ENCODE measurements at regions not wholly inside any gene's neighbourhood (a gene's known extent, or its start where the extent isn't known, plus 50 kb on each side); places are given as distances from the start of the nearest gene placed in this dataset.

- intact Hi-C loops (cut with DNase I; ENCODE audit: low total_unique reads) = no loop called here
- peaks cover 16% of the 10 kb centered on the region for H3K4me1 ChIP-seq
- peak overlapping the region in 1 of 2 donors; percentile 16 for H3K27ac ChIP-seq
- H3K9me3 ChIP-seq = no peaks in the 10 kb centered on the region
- no peaks in the 10 kb centered on the region for H3K36me3 ChIP-seq (ENCODE audit: low read depth, missing control alignments)
- no peak for DNase-seq
- no peak for TF ChIP-seq POLR2A (IDR thresholded peaks at IDR 0.05)
- no peak for TF ChIP-seq CTCF (IDR thresholded peaks at IDR 0.05)
- 79 to 84% methylated on average over 6 to 7 of the region's 7 CpGs for WGBS, 2 donors
- H3K27me3 ChIP-seq = no peaks in the 10 kb centered on the region
- no peak overlapping the region for H3K4me3 ChIP-seq
Measured at GRCh38 chr7:41446606-41447449, 256.1 kb downstream of the INHBA start.

GRCh38 chr7:41445946-41446345 is 256.9 kb downstream of the INHBA start:
- 55 to 64% methylated on average over 3 of the region's 3 CpGs for WGBS, 2 donors
- Histone ChIP-seq H3K4me1 (peaks cover 16% of the 10 kb centered on the region), H3K27me3 (no peaks in the 10 kb centered on the region), H3K4me3 (no peak overlapping the region), H3K36me3 (ENCODE audit: low read depth, missing control alignments) (no peaks in the 10 kb centered on the region), H3K9me3 (no peaks in the 10 kb centered on the region), H3K27ac (no peak overlapping the region)
- TF ChIP-seq CTCF (IDR thresholded peaks at IDR 0.05) = no peak
- no peak for TF ChIP-seq POLR2A (IDR thresholded peaks at IDR 0.05)
- DNase-seq = no peak
- intact Hi-C loops (cut with DNase I; ENCODE audit: low total_unique reads) = no loop called here

GRCh38 chr7:41445432-41445831 is 257.5 kb downstream of the INHBA start:
- intact Hi-C loops (cut with DNase I; ENCODE audit: low total_unique reads) = no loop called here
- 64 to 79% methylated on average over 1 of the region's 1 CpG for WGBS, 2 donors
- no peak for DNase-seq
- no peaks in the 10 kb centered on the region for H3K9me3 ChIP-seq
- no peak for TF ChIP-seq CTCF (IDR thresholded peaks at IDR 0.05)
- TF ChIP-seq POLR2A (IDR thresholded peaks at IDR 0.05) = no peak
- H3K36me3 ChIP-seq (ENCODE audit: low read depth, missing control alignments) = no peaks in the 10 kb centered on the region
- H3K27ac ChIP-seq = no peak overlapping the region
- no peak overlapping the region for H3K4me3 ChIP-seq
- no peaks in the 10 kb centered on the region for H3K27me3 ChIP-seq
- H3K4me1 ChIP-seq = peaks cover 16% of the 10 kb centered on the region

GRCh38 chr7:41439515-41439879 is 263.4 kb downstream of the INHBA start:
- H3K36me3 ChIP-seq (ENCODE audit: low read depth, missing control alignments) = no peaks in the 10 kb centered on the region
- no peak for TF ChIP-seq CTCF (IDR thresholded peaks at IDR 0.05)
- TF ChIP-seq POLR2A (IDR thresholded peaks at IDR 0.05) = no peak

More at GRCh38 chr7:41439515-41439879, 263.4 kb downstream of the INHBA start:
- H3K4me3 ChIP-seq = no peak overlapping the region
- H3K4me1 ChIP-seq = no peaks in the 10 kb centered on the region
- no peak overlapping the region for H3K27ac ChIP-seq
- H3K9me3 ChIP-seq = no peaks in the 10 kb centered on the region
- no peak for DNase-seq
- intact Hi-C loops (cut with DNase I; ENCODE audit: low total_unique reads) = no loop called here
- no peaks in the 10 kb centered on the region for H3K27me3 ChIP-seq
- WGBS, 2 donors = 55 to 64% methylated on average over 7 of the region's 7 CpGs
